ENCODE measurements at regions not wholly inside any gene's neighbourhood (a gene's known extent, or its start where the extent isn't known, plus 50 kb on each side); places are given as distances from the start of the nearest gene placed in this dataset.

DNA sequence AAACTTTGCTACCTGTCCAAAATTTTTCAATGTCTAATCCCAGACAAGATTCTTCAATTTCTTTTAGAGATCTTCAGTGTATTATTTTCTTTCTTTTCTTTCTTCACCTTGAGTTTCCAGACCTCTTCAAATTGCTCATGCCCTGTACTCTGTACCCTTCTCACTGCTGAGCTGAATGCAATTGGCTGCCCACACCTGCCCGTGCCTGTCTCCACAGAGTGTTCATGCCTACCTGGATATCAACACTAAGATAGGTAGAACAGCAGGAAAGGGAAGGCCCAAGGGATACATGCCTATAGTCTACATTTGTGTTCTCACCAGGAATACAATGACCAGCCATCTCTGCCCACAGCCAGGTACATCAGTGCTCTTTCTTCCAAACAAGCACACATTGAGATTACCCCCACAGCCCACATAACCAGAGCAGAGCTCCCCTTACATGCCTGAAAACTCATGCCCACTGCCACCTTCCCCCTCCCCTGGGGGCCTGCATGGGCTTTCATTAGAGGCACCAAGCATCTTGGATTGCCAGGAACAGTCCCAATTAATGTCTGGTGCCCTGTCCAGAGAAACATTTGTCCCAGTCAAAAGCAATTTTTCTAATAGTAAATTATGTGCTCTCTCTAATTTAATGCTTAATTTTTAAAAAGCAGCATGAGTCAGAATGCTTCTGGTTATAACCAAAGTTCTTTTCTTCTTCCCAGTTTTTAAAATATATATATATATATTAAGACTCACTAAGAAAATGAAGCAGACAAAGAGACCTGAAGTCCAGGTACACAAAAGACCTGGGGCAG lies 134.9 kb upstream of the SLC14A2 start:
- TF ChIP-seq EP300 (IDR thresholded peaks at IDR 0.05; ENCODE audit: low read depth) (no peak), POLR2A (IDR thresholded peaks at IDR 0.05) (no peak), POLR2AphosphoS5 (IDR thresholded peaks at IDR 0.05) (no peak)
- TF ChIP-seq, protein P1, sequence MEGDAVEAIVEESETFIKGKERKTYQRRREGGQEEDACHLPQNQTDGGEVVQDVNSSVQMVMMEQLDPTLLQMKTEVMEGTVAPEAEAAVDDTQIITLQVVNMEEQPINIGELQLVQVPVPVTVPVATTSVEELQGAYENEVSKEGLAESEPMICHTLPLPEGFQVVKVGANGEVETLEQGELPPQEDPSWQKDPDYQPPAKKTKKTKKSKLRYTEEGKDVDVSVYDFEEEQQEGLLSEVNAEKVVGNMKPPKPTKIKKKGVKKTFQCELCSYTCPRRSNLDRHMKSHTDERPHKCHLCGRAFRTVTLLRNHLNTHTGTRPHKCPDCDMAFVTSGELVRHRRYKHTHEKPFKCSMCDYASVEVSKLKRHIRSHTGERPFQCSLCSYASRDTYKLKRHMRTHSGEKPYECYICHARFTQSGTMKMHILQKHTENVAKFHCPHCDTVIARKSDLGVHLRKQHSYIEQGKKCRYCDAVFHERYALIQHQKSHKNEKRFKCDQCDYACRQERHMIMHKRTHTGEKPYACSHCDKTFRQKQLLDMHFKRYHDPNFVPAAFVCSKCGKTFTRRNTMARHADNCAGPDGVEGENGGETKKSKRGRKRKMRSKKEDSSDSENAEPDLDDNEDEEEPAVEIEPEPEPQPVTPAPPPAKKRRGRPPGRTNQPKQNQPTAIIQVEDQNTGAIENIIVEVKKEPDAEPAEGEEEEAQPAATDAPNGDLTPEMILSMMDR (IDR thresholded peaks at IDR 0.05) = no peak

Data from transverse colon (tissue), 4 donors.